Liver (tissue), 8 donors: ENCODE measurements at regions not wholly inside any gene's neighbourhood (a gene's known extent, or its start where the extent isn't known, plus 50 kb on each side); places are given as distances from the start of the nearest gene placed in this dataset.

Source experiments
- DNase-seq: peaks from one replicate; pipeline ENCODE4 v3.0.0-alpha.2; 2017; ENCODE audit warnings: low spot score
- H3K27ac ChIP-seq, 2 donors: one replicate each; pipeline ENCODE4 v1.7.0; 2013; ENCODE audit warnings: inconsistent platforms in 2 of 2, low read length in 2 of 2, control low read depth in 1 of 2, low read depth in 1 of 2, mild to moderate bottlenecking in 1 of 2
- H3K27me3 ChIP-seq, 4 donors: one replicate each; pipeline versions ENCODE4 v1.6.1 to v1.7.0; 2013; ENCODE audit warnings: low read length in 3 of 4, inconsistent platforms in 1 of 4, mild to moderate bottlenecking in 1 of 4, moderate library complexity in 1 of 4; ENCODE audit not compliant: control insufficient read depth in 4 of 4, insufficient read depth in 4 of 4
- H3K36me3 ChIP-seq, 4 donors: one replicate each; pipeline versions ENCODE4 v1.6.1 to v1.7.0; 2013; ENCODE audit warnings: low read length in 3 of 4, mild to moderate bottlenecking in 3 of 4, low read depth in 1 of 4, moderate library complexity in 1 of 4; ENCODE audit not compliant: control insufficient read depth in 4 of 4, insufficient read depth in 3 of 4
- H3K4me1 ChIP-seq, 4 donors: one replicate each; pipeline versions ENCODE4 v1.6.1 to v1.7.0; 2013; ENCODE audit warnings: low read length in 3 of 4, mild to moderate bottlenecking in 3 of 4, moderate library complexity in 1 of 4; ENCODE audit not compliant: control insufficient read depth in 4 of 4, insufficient read depth in 4 of 4
- H3K4me3 ChIP-seq, 3 donors: one replicate each; pipeline versions ENCODE4 v1.6.1 to v1.7.0; 2013; ENCODE audit warnings: low read length in 3 of 3, control low read depth in 1 of 3, low read depth in 1 of 3, mild to moderate bottlenecking in 1 of 3
- H3K9ac ChIP-seq, 2 donors: one replicate each; pipeline ENCODE4 v1.7.0; 2013; ENCODE audit warnings: low read length in 2 of 2, mild to moderate bottlenecking in 2 of 2, moderate library complexity in 2 of 2, control low read depth in 1 of 2, low read depth in 1 of 2
- H3K9me3 ChIP-seq, 4 donors: one replicate each; pipeline versions ENCODE4 v1.6.1 to v1.7.0; 2013; ENCODE audit warnings: low read length in 3 of 4; ENCODE audit not compliant: control insufficient read depth in 4 of 4
- CTCF ChIP-seq: fragments of 150-350 bp; IDR thresholded peaks from 2 replicates; pipeline ENCODE4 v1.5.1; 2017; ENCODE audit warnings: improper control_type of control experiment, low read depth, low read length; ENCODE audit not compliant: missing input control
- EGR1 ChIP-seq, 2 donors: IDR thresholded peaks; 2 replicates each; pipeline ENCODE4 v1.6.1; 2016 to 2018; ENCODE audit warnings: antibody characterized with exemption in 2 of 2, low read depth in 2 of 2
- FOXA1 ChIP-seq: IDR thresholded peaks from 2 replicates; pipeline ENCODE4 v1.6.1; 2016; ENCODE audit warnings: antibody characterized with exemption
- FOXA2 ChIP-seq: IDR thresholded peaks from 2 replicates; pipeline ENCODE4 v1.6.1; 2016; ENCODE audit warnings: antibody characterized with exemption
- GABPA ChIP-seq, 2 donors: IDR thresholded peaks in 1 of 2; conservative IDR thresholded peaks in 1 of 2; 2 replicates each; pipeline ENCODE4 v1.6.1; 2016; ENCODE audit warnings: antibody characterized with exemption in 2 of 2, mild to moderate bottlenecking in 1 of 2, moderate library complexity in 1 of 2
- HNF4A ChIP-seq, 2 donors: conservative IDR thresholded peaks; 2 replicates each; pipeline ENCODE4 v1.6.1; 2016; ENCODE audit warnings: antibody characterized with exemption in 2 of 2, mild to moderate bottlenecking in 2 of 2
- HNF4G ChIP-seq: IDR thresholded peaks from 2 replicates; pipeline ENCODE4 v1.6.1; 2016; ENCODE audit warnings: antibody characterized with exemption
- JUND ChIP-seq, 2 donors: IDR thresholded peaks; 2 replicates each; pipeline ENCODE4 v1.6.1; 2016; ENCODE audit warnings: antibody characterized with exemption in 2 of 2
- MAX ChIP-seq: IDR thresholded peaks from 2 replicates; pipeline ENCODE4 v1.6.1; 2016; ENCODE audit warnings: antibody characterized with exemption
- NR2F2 ChIP-seq: IDR thresholded peaks from 2 replicates; pipeline ENCODE4 v1.6.1; 2016; ENCODE audit warnings: antibody characterized with exemption
- RAD21 ChIP-seq, 2 donors: IDR thresholded peaks; 2 replicates each; pipeline ENCODE4 v1.6.1; 2016; ENCODE audit warnings: antibody characterized with exemption in 2 of 2, mild to moderate bottlenecking in 2 of 2
- RXRA ChIP-seq, 2 donors: IDR thresholded peaks; 2 replicates each; pipeline ENCODE4 v1.6.1; 2017 to 2018; ENCODE audit warnings: antibody characterized with exemption in 2 of 2, mild to moderate bottlenecking in 1 of 2
- SP1 ChIP-seq: IDR thresholded peaks from 2 replicates; pipeline ENCODE4 v1.6.1; 2018; ENCODE audit warnings: antibody characterized with exemption, mild to moderate bottlenecking
- TAF1 ChIP-seq: conservative IDR thresholded peaks from 2 replicates; pipeline ENCODE4 v1.6.1; 2016; ENCODE audit warnings: antibody characterized with exemption, mild to moderate bottlenecking
- YY1 ChIP-seq: IDR thresholded peaks from 2 replicates; pipeline ENCODE4 v1.6.1; 2016; ENCODE audit warnings: antibody characterized with exemption, mild to moderate bottlenecking
- WGBS: extraction: QIAGEN DNeasy Blood & Tissue Kit; methylation state at CpG from one replicate; pipeline ENCODE4 v1.1.7; 2013; 5-methylcytosine and 5-hydroxymethylcytosine counted together
- TF ChIP-seq, protein P1 (sequence below): IDR thresholded peaks from 2 replicates; pipeline ENCODE4 v1.6.1; 2016; ENCODE audit warnings: antibody characterized with exemption
- TF ChIP-seq, protein P2 (sequence below): IDR thresholded peaks from 2 replicates; pipeline ENCODE4 v1.6.1; 2016; ENCODE audit warnings: antibody characterized with exemption
- TF ChIP-seq, protein P3 (sequence below): IDR thresholded peaks from 2 replicates; pipeline ENCODE4 v1.6.1; 2016; ENCODE audit warnings: antibody characterized with exemption, mild to moderate bottlenecking
- donor health status: healthy.
- donor health status: healthy.
- donor health status: healthy.
- donor health status: healthy.
- donor health status: healthy.

DNA sequence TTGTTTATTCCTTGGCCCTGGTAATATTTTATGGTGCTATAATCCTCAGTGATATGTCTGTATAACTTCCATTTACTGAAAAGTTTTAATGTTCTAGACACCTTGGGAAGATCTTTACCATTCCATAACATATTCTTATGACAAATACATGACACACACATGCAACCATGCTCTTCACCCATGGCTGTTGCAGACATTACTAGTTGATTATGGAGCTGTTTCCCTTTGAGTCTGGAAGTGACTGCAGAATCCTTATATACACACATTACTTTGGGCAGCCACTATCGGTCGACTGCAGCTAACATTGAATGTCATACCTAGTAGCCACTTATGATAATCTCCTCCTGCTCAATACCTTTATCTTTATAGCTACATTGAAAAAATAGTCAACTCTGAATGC is 243.1 kb upstream of the ADAMTS9 start (continued):
- no peak for TF ChIP-seq CTCF

- DNase-seq: no peak
- Histone ChIP-seq H3K27me3 (no peaks in the 10 kb centered on the region), H3K9me3 (no peaks in the 10 kb centered on the region), H3K4me3 (no peak overlapping the region), H3K36me3 (no peaks in the 10 kb centered on the region), H3K9ac (no peak overlapping the region), H3K4me1 (no peaks in the 10 kb centered on the region), H3K27ac (no peak overlapping the region)
- no peak for TF ChIP-seq HNF4A (conservative IDR thresholded peaks at IDR 0.05)
- TF ChIP-seq TAF1: no peak
- no peak for TF ChIP-seq HNF4G
- TF ChIP-seq RXRA (IDR thresholded peaks at IDR 0.05): no peak
- no peak for TF ChIP-seq FOXA2
- TF ChIP-seq FOXA1: no peak
- TF ChIP-seq, protein P1, sequence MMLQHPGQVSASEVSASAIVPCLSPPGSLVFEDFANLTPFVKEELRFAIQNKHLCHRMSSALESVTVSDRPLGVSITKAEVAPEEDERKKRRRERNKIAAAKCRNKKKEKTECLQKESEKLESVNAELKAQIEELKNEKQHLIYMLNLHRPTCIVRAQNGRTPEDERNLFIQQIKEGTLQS: no peak
- TF ChIP-seq NR2F2: no peak
- no peak for TF ChIP-seq MAX
- no peak for TF ChIP-seq YY1
- TF ChIP-seq, protein P2, sequence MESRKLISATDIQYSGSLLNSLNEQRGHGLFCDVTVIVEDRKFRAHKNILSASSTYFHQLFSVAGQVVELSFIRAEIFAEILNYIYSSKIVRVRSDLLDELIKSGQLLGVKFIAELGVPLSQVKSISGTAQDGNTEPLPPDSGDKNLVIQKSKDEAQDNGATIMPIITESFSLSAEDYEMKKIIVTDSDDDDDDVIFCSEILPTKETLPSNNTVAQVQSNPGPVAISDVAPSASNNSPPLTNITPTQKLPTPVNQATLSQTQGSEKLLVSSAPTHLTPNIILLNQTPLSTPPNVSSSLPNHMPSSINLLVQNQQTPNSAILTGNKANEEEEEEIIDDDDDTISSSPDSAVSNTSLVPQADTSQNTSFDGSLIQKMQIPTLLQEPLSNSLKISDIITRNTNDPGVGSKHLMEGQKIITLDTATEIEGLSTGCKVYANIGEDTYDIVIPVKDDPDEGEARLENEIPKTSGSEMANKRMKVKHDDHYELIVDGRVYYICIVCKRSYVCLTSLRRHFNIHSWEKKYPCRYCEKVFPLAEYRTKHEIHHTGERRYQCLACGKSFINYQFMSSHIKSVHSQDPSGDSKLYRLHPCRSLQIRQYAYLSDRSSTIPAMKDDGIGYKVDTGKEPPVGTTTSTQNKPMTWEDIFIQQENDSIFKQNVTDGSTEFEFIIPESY: no peak
- TF ChIP-seq JUND (IDR thresholded peaks at IDR 0.05): no peak
- no peak for TF ChIP-seq GABPA (IDR thresholded peaks at IDR 0.05 in 1 of 2, conservative IDR thresholded peaks at IDR 0.05 in 1 of 2)
- TF ChIP-seq SP1: no peak
- TF ChIP-seq CTCF: no peak
- no peak for TF ChIP-seq RAD21 (IDR thresholded peaks at IDR 0.05)
- TF ChIP-seq, protein P3, sequence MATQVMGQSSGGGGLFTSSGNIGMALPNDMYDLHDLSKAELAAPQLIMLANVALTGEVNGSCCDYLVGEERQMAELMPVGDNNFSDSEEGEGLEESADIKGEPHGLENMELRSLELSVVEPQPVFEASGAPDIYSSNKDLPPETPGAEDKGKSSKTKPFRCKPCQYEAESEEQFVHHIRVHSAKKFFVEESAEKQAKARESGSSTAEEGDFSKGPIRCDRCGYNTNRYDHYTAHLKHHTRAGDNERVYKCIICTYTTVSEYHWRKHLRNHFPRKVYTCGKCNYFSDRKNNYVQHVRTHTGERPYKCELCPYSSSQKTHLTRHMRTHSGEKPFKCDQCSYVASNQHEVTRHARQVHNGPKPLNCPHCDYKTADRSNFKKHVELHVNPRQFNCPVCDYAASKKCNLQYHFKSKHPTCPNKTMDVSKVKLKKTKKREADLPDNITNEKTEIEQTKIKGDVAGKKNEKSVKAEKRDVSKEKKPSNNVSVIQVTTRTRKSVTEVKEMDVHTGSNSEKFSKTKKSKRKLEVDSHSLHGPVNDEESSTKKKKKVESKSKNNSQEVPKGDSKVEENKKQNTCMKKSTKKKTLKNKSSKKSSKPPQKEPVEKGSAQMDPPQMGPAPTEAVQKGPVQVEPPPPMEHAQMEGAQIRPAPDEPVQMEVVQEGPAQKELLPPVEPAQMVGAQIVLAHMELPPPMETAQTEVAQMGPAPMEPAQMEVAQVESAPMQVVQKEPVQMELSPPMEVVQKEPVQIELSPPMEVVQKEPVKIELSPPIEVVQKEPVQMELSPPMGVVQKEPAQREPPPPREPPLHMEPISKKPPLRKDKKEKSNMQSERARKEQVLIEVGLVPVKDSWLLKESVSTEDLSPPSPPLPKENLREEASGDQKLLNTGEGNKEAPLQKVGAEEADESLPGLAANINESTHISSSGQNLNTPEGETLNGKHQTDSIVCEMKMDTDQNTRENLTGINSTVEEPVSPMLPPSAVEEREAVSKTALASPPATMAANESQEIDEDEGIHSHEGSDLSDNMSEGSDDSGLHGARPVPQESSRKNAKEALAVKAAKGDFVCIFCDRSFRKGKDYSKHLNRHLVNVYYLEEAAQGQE: no peak
- no peak for TF ChIP-seq EGR1 (IDR thresholded peaks at IDR 0.05; ENCODE audit: low read depth in 2 of 2)
- WGBS: 81% methylated on average over 3 of the region's 3 CpGs
Observed at GRCh38 chr3:64928683-64929082, 240.9 kb upstream of the ADAMTS9 start.
